ENCODE measurements at regions not wholly inside any gene's neighbourhood (a gene's known extent, or its start where the extent isn't known, plus 50 kb on each side); places are given as distances from the start of the nearest gene placed in this dataset.
"Not testable (repeated sequence)": the region's sequence is repeated elsewhere in the genome, so short reads cannot be mapped to it uniquely, and the experiment has no call there.

DNA sequence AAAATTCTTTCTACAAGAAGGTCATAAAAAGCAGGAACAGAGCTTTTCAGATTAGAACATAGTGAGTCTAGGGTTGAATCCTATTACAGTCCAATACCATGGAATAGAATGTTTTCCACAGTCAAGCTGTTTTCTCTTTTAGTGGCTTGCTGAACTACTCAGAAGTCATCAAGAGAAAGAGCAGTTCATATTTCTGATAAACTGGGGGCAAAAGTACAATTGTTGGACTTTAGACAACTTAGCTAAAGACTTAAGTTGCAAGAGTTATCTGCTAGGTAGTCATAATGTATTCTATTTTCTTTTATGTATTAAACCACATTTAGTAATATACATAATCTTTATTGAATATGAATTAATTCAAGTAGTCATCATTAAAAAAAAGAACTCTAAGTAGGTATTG lies 233.1 kb upstream of the GRIA1 start:
- no peak for DNase-seq (ENCODE audit: low read depth)

DNA sequence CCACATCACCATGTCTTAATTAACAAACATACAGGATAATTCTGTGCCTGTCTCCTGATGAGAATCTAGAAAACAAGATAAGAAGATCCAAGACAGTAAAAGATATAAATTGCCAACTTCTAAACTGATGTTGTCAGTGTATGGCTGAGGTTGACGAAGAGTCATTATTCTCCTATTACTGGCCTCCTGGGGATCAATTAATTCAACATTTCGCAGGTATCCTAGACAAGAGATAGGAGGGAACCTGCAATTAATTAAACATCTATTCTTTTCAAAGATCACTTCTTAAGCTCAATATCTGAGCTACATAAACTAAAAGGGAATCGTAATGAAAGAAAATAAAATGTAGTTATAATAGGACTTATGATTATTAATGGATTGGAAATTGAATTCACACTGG lies 232.0 kb upstream of the GRIA1 start:
- DNase-seq (ENCODE audit: low read depth), result no peak

DNA sequence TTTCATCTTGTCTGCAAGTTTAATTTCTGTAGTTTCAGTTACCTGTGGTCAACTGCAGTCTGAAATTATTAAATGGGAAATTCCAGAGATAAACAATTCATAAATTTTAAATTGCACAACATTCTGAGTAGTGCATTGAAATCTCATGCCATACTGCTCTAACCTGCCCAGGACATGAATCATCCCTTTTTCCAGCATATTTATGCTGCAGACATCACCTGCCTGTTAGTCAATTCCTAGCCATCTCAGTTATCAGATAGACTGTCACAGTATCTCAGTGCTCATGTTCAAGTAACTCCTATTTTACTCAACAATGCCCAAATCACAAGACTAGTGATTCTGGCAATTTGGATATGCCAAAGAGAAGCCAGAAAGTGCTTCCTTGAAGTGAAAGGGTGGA lies 223.0 kb upstream of the GRIA1 start:
- DNase-seq (ENCODE audit: low read depth), result peak; percentile 84

DNA sequence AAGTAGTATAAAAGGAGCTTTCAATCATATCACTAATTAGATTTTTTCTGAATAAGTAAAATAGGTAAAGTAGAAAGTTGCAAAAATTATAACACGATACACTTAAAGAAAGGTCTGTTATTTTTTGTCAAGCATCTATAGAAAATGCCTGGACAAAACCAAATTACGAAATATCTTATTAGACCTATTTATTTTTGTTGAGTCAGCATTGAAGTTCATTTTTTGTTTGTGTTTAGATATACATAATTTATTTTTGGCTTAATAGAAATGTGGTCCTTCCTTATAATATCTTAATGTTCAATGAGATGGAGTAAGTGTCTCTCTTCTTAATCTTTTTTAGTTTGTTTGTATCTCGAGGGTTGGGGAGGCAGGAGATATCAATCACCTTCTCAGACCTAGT lies 214.8 kb upstream of the GRIA1 start:
- no peak for DNase-seq (ENCODE audit: low read depth)

DNA sequence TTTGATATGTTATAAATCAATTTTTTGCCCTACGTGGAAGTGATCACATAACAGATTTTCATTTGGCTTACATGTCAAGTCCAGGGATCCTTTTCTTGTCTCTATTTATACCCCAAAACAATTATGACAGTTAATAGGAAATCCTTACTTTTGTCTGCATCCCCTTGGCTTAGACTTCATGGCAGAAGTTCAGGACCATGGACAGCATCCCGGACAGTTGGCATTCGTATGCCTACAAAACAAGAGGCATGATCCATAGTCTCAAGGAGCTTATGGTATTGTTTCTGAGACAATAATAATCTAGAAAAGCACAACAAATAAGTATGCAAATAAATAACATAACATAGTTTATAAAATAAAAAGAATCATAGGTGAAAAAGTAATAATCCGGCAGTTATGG lies 214.3 kb upstream of the GRIA1 start:
- DNase-seq (ENCODE audit: low read depth), result peak; percentile 57

DNA sequence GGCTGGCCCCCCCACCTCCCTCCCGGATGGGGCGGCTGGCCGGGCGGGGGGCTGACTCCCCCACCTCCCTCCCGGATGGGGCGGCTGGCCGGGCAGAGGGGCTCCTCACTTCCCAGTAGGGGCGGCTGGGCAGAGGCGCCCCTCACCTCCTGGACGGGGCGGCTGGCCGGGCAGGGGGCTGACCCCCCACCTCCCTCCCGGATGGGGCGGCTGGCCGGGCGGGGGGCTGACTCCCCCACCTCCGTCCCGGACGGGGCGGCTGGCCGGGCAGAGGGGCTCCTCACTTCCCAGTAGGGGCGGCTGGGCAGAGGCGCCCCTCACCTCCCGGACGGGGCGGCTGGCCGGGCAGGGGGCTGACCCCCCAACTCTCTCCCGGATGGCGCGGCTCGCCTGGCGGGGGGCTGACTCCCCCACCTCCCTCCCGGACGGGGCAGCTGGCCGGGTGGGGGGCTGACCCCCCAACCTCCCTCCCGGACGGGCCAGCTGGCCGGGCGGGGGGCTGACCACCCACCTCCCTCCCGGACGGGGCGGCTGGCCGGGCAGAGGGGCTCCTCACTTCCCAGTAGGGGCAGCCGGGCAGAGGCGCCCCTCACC lies 194.1 kb upstream of the GRIA1 start:
- DNase-seq (ENCODE audit: low read depth), result not testable (repeated sequence)

DNA sequence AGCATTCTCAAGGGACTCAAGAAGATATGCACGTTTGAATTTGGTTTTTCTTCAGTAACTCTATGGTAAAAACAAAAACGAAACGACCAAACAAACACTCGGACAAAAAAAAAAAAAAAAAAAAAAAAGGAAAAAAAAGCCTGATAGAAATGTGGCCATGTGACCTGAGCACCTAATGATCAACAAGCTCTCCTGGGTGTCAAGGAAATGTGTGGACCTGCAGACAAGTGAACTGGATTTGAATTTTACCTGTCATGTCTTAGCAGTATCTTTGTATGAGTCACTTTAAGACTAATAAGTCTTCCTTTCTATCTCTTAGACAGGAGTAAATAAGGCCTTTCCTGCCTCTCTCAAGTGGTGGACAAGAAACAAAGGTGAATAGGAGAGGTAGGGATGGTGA lies 190.6 kb upstream of the GRIA1 start:
- DNase-seq (ENCODE audit: low read depth), result no peak

DNA sequence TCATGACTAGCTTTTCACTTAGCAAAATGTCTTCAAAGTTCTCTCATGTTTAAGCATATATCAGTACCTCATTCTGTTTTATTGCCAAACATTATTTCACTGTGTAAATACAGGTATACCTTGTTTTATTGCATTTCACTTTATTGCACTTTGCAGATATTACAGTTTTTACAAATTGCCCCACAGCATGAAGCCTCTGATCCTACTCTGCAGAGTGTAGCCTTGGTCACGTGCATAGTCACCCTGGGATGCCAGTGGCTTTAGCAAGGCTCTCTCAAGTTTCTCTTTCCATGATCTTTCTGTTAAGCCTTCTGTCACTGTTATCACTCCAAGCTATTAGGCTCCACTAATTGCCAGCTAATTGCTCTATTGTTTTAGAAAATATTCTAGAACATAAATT lies 182.2 kb upstream of the GRIA1 start:
- DNase-seq (ENCODE audit: low read depth), result no peak

DNA sequence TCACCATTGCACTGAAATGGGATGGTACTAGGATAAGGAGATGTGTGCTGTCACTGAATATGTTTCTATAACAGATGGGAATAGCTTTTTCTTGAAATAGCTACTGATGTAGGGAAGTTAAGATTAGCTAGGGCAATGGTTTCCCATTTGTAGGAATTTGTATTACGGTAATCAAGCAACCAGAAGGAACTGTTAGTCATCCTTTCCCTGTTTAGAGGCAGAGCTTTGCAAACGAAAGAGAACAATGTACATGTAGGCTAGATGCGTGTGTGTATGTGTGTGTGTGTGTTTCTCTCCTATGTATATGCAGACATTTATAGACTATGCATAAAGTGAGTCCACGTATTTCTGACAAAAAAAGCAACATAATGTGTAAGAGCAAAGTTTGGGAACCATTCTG lies 171.9 kb upstream of the GRIA1 start:
- DNase-seq (ENCODE audit: low read depth), result no peak

DNA sequence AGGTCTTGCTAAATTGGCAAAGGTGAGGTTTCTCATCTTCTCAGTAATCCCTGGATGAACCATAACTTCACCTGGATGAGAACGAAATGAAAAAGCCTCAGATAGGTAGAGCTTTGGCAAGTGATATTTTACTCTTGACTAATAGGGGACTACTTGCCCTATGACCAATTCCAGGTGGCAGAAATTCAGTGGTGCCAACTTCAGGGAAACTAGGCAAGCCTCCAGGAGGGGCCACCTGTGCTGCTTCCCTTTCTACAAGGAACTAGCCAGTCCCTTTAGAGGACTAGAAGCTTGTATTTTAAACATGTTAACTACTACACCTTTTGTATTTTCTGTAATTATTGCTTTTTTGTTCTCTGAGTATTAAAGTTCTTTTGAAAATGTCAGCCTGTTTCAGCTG lies 169.0 kb upstream of the GRIA1 start:
- DNase-seq (ENCODE audit: low read depth), result no peak

DNA sequence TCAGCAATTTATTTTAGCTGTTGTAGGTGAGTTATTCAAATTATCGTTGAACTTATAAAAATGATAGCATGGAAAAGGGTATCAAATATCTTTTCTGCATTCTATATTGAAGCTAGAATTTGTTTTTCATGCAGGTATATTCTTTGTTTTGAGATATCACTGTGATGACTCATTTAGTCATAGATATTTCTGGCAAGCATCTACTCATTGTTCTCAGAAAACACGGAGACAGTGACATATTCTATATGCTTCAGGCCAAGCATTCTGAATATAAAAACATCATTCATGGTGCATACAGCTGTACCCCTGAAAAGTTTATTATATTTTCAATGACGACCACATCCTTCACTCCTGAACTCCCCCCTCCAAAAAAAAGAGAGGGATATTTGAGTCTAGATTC lies 150.3 kb upstream of the GRIA1 start:
- no peak for DNase-seq (ENCODE audit: low read depth)

DNA sequence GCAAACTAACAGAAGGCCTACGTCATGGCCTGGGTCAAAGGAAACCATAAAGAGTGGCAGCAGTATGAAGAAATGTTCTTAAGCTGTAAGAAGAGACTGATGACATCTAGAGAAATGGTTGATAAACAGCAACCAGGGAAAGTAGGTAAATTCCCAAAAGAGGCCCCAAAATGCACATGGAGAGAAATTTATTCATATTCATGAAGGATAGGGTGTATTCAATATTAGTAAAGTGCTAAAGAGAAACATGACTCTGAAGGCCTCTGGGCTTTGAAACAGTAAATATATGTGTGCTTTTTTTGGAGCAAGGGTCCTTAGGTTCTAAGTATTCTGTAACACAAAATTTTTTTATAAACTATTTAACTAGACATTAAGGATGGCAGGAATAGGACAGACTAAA lies 149.7 kb upstream of the GRIA1 start:
- DNase-seq (ENCODE audit: low read depth), result no peak

DNA sequence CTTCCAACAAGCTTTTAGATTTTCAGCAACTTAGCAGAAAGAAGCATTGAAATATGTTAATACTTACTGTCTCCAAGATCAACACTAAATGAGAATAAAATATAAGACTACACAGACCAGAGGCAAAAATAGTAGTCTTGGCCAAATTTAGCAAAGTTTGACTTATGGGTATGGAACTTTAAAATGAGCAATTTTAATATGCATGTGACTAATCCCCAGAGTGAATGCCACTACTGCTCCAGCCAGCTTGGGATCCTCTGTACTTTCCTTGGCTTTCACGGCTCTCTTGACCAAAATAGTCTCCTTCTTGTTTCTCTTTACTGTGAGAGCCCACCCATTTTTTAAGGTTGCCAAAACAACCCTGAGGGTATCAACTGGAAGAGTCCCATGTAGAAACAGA lies 148.0 kb upstream of the GRIA1 start:
- no peak for DNase-seq (ENCODE audit: low read depth)

DNA sequence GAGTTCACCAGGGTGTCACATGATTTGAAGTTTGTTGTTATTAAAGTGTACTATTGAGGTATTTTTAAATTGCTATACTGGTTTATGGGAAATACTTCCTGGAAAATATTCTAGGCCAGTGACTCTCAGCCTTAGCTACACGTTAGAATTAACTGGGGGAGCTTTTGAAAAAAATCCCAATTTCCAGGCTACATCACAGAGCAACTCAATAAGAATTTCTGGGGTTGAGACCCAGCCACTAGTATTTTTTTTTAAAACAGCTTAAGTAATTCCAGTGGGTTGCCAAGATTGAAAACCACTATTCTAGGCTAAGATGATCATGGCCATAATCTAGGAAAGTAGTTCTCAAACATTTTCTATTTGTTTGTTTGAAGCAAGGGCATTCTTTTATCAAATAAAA lies 142.9 kb upstream of the GRIA1 start:
- DNase-seq (ENCODE audit: low read depth), result no peak

DNA sequence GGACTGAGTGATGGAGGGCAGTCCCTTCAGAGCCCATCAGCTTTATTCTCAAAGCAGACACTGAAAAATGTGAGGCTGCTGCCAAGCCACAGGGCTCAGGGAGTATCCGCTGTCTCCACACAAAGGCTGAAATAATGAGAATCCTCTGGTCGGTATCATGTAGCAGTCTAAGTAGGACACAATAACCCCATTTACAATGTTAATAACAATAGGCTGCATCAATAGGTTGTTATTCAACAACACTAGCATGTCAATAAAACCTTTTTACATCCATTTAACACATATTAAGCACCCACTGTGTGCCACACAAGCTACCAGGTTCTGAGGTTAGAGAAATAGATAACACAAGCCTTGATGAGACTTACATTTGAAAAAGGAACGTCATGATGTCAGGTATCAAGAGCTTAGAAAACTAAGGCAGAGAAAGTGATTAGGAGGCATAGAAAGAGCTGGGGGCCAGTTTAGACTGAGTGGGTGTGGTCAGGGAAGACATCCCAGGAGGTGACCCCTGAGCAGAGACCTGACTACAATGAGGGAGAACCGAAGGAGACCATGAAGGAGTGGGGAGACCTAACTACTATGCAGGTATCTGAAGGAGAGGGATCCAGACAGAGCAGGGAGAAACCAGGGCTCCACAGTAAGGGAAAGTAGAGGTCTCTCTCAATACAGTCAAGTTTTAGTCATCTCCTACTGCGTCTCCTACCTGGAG lies 140.1 kb upstream of the GRIA1 start:
- DNase-seq (ENCODE audit: low read depth), result no peak

DNA sequence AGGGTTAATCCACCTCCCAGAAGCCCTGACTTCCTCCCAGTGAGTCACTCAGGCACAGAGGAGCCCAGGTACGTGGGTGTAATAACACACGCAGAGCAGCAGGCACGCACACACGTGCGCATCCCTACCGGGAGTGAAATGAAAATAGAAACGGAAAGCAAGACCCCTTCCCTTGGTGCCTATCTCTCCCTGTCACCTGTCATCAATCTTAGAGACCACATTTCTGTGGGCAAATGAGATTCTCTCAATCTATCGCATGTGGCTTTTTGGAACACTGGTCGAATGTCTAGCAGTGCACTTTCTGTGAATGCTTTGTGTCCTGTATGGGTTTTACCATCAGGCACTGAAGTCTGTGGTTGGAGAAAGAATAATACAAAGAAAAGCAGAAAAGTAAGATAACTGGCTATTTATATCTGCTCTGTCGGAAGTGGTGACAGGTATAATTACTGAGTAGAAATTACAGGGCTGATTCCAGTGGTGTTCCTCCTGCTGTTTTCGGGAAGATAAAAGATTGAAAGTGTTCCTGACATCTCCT lies 137.7 kb upstream of the GRIA1 start:
- peak; percentile 3 for DNase-seq (ENCODE audit: low read depth)

DNA sequence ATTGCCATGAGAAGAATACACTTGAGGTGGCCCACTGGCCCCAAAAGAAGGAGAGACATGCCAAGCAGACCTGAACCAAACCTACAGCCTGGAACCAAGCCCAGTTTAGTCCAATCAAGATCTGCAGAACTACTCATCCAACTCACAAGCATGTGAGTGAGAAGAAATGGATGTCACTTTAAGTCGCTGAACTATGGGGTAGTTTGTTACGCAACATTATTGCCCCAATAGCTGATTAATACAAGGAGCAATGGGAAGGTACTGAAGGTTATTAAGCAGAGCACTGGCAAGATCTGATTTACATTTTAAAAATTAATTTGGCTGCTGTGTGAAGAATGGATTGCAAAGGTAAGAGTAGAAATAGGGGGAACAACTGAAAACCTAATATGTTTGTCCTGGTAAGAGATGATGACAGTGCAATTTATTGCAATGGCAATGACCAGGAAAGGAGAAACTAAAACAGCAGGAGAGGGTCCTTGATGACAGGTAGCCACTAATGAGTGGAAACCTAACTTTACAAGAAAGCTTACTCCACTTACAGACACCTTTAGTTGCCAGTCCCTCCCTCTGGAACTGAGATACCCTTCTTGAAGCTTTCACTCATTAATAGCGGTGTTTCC lies 132.9 kb upstream of the GRIA1 start:
- DNase-seq (ENCODE audit: low read depth), result no peak

DNA sequence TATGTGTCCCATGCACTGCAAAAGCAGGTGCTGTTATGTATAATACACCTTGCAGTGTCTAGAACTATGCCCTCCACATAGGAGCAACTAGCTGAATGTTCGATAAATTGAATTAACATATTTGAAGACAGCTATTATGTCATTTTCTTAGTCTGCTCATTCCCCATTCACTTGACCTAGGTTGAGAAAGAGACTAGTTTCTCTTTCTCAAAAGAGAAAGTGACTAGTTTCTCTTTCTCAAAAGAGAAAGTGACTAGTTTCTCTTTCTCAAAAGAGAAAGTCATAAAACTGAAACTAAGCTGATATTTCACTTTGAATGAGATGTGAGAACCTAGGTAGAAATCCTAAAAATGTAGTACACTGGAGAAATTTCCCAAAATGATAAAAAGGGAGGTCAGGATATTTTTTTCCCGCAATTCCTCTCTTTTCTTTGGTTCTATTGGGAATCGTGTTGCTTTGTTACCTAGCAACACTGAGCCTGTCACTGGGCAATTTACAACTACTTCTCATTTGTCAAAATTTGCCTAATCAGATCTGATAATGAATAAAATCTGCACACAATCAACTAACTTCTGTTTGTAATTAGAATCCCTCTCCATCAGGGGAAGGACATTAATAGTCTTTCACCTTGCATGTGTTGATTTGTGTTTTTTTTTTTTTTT lies 132.0 kb upstream of the GRIA1 start:
- DNase-seq (ENCODE audit: low read depth), result no peak

DNA sequence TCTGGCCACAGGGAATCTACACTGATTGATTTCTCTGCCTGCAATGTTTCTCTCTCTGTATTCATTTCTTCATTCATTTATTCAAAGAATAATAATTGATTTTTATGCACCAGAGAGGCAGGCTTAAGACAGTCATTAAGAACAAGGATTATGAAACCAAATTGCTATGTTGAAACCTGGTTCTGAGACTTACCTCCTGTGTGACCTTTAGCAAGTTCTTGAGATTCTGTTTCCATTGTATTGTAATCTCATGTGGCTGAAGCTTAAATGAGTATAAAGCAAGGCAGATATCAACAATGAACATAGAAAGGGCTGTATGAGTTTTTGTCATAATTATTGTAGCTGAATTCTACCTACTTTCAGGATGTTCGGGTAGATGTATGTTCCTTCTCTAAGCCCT lies 129.6 kb upstream of the GRIA1 start:
- no peak for DNase-seq (ENCODE audit: low read depth)

DNA sequence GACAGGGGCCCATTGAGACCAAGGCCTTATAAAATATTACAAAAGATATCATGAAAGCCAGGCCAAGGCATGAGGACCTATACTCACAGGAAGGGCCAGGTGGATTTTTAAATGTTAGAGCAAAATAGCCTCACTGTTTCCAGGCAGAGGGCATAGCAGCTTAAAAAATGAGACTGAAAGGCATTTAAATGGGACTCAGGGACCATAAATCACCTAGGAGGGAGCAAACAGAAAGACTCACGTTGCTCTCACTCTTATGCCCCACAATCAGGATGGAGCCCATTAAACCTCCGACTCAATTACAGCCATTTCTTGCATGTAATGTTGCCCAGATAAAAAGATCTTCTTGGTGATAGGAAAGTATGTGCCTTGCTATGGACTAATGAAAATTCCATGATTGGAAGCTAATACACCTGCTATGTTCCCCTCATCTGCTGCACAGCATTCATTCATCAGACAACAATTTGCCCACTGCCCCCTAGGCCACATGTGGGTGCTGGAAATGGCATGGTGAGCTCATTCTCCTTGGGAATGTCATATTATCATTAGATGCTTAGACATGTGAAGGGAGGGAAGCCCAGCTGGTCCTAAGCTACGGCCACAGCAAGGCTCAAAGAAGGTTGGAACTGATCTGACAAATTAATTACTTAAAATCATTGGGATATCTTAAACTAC lies 128.6 kb upstream of the GRIA1 start:
- DNase-seq (ENCODE audit: low read depth), result no peak

DNA sequence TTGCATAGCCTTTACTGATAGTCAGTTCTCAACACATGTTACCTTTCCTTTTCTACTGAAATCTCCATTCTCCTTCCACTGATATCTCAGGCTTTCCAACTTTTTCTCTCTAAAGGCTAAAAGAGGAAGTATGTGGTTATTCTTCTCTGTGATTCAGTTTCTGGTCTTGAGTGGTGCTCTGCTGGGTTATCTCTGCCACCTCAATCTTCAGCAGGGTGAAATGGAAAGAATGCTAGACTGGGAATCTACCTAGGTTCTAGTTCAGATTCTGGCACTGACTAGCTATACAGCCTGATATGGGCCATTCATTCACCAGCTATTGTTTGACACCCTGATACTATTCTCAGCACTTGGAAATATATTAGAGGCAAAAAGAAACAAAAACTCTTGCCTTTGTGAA lies 124.9 kb upstream of the GRIA1 start:
- no peak for DNase-seq (ENCODE audit: low read depth)

DNA sequence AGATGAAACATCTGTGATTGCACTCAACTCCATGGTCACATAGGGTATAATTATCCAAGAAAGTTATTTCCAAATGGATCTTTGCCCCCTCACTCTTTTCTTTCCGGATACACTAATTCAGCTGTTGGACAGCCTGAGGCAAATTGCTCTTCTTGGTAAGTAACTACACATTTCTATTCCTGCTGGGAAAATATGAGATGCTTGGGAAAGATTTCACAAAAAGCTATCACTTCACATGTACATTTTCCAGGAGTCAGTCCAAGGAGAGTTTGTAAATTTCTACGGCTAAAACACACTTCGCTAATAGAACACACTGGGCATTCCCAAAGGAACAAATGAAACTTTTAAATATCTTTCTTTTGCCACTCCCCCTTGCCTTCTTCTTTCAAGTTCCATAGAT lies 123.0 kb upstream of the GRIA1 start:
- no peak for DNase-seq (ENCODE audit: low read depth)
